Effector memory CD8-positive, alpha-beta T cell (primary cell): ENCODE measurements at regions not wholly inside any gene's neighbourhood (a gene's known extent, or its start where the extent isn't known, plus 50 kb on each side); places are given as distances from the start of the nearest gene placed in this dataset.

Experiments
- ATAC-seq: fragments of 150-1000 bp; cut with Tn5 transposase; replicated peaks from 2 replicates; pipeline ENCODE4 v1.10.0; 2021; ENCODE audit warnings: mild to moderate bottlenecking, moderate library complexity
- DNase-seq, 3 experiments: peaks; one replicate each; pipeline ENCODE4 v3.0.0; 2021
- H3K27ac Mint-ChIP-seq, 2 donors: one replicate each; pipeline ENCODE4 v1.8.0; 2022; ENCODE audit warnings: mild to moderate bottlenecking in 2 of 2, mixed read lengths in 2 of 2, moderate library complexity in 2 of 2
- H3K27me3 Mint-ChIP-seq, 2 donors: one replicate each; pipeline ENCODE4 v1.8.0; 2022; ENCODE audit warnings: mixed read lengths in 2 of 2
- H3K36me3 Mint-ChIP-seq: one replicate; pipeline ENCODE4 v1.8.0; 2022; ENCODE audit warnings: mild to moderate bottlenecking, moderate library complexity, mixed read lengths; ENCODE audit not compliant: insufficient read depth
- H3K4me1 Mint-ChIP-seq, 2 donors: one replicate each; pipeline ENCODE4 v1.8.0; 2022; ENCODE audit warnings: low read depth in 2 of 2, mixed read lengths in 2 of 2
- H3K4me3 Mint-ChIP-seq, 2 donors: one replicate each; pipeline ENCODE4 v1.8.0; 2022; ENCODE audit warnings: mild to moderate bottlenecking in 2 of 2, mixed read lengths in 2 of 2, moderate library complexity in 2 of 2
- H3K9me3 Mint-ChIP-seq, 2 donors: one replicate each; pipeline ENCODE4 v1.8.0; 2022; ENCODE audit warnings: mixed read lengths in 2 of 2

DNA sequence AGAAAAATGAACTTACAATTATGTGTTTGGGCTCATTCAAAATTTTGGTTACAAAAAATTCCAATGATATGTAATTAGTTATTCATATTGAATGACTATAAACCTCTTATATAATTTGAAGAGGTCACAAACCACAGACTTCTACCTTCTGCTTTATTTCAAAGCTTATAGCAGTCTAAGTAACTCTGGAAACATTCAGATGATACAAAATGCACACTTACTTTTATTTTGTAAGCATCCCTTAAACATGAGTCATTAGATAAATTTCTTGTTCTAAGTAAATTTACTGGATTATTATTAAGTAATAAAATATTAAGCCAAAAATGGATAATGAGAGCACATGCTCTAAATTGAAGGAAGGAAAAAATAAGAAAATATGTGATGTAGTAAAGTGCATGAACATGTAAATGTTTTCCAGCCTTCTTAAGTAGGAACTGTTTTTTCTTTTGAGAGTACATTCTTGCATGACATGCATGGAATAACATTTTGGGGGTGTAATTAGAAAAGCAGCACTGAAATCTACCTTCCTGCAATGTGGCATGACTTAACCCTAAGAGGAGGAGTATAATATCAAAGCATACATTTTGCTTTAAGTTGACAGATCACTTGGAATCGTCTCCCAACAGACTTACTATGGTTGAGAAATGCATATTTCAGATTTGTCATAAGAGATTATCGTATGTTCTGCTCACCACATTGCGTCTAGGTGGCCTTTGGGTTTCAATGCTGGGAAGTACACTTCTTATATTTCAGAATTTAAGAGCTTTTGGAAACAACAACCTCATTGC, 372.7 kb upstream of the HSF2 start:
- Mint-ChIP-seq H3K27me3 (no peaks in the 10 kb centered on the region), H3K4me3 (no peak overlapping the region), H3K27ac (no peak overlapping the region), H3K36me3 (no peaks in the 10 kb centered on the region), H3K4me1 (no peaks in the 10 kb centered on the region), H3K9me3 (no peaks in the 10 kb centered on the region)
- ATAC-seq (no peak), DNase-seq (no peak)

- Mint-ChIP-seq H3K4me3 (no peak overlapping the region), H3K27ac (no peak overlapping the region), H3K36me3 (no peaks in the 10 kb centered on the region), H3K27me3 (no peaks in the 10 kb centered on the region), H3K9me3 (no peaks in the 10 kb centered on the region), H3K4me1 (no peaks in the 10 kb centered on the region)
- no peak for DNase-seq
- ATAC-seq, result no peak
Measured at GRCh38 chr6:122028933-122029522, 370.4 kb upstream of the HSF2 start.

DNA sequence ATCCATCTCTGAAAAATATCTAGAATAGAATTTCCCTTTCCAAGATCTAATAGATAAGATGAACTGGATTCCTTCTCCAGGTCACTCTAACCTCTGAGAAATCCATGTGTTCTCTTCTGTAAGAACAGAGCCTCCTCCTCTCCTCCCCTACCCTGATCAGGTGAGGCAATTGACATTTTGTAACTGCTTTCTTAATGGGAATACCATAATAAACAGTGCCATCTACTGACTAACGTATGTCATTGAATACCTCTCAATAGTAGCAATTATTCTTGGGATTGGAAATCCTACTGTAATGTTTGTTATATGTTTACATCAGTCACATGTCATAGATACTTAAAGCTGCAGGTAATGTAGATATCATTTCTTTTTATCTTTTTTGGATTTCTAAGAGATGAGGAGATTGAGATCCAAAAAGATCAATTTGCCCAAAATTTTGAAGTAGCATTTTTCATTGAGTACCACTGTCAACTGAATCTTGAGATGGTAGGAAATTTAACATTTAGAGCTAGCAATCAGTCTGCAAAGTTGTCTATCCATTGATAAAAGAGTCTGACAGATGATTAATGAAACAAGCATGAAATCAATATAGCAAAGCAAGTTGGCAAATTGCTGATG, 365.8 kb upstream of the HSF2 start:
- H3K4me3 Mint-ChIP-seq, result no peak overlapping the region
- no peak for ATAC-seq
- no peak for DNase-seq

GRCh38 chr6:122035173-122035572, 364.3 kb upstream of the HSF2 start:
- ATAC-seq (no peak), DNase-seq (no peak)
- Mint-ChIP-seq H3K36me3 (no peaks in the 10 kb centered on the region), H3K4me3 (no peak overlapping the region), H3K4me1 (no peaks in the 10 kb centered on the region), H3K9me3 (no peaks in the 10 kb centered on the region), H3K27ac (no peak overlapping the region), H3K27me3 (no peaks in the 10 kb centered on the region)

More for the DNA sequence above, 365.8 kb upstream of the HSF2 start:
- no peaks in the 10 kb centered on the region for H3K36me3 Mint-ChIP-seq
- H3K4me1 Mint-ChIP-seq, result no peaks in the 10 kb centered on the region
- H3K27ac Mint-ChIP-seq, result no peak overlapping the region
- H3K9me3 Mint-ChIP-seq, result no peaks in the 10 kb centered on the region
- no peaks in the 10 kb centered on the region for H3K27me3 Mint-ChIP-seq

DNA sequence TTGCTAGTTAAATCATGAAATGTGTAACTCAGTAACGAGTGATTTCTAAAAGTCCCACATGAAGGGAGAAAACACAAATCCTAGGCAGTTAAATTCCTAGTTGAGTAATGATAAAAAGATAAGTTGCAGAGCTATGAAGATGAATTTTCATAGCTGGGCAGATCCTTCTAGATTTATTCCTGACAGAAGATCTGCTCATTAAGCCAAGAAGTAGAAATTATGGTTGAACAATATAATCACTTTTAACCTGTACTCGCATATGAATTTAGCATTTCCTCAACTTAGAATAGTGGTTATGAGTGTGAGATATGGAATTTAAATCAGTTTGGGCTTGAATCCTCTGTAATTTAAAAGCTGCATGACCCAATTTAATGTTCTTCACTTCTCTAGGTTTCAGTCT, 359.2 kb upstream of the HSF2 start:
- no peak for DNase-seq
- no peaks in the 10 kb centered on the region for H3K27me3 Mint-ChIP-seq
- no peak overlapping the region for H3K4me3 Mint-ChIP-seq
- H3K36me3 Mint-ChIP-seq, result no peaks in the 10 kb centered on the region
- ATAC-seq, result no peak
- peaks cover 0 to 2% of the 10 kb centered on the region in 2 donors for H3K9me3 Mint-ChIP-seq
- H3K4me1 Mint-ChIP-seq, result no peaks in the 10 kb centered on the region
- no peak overlapping the region for H3K27ac Mint-ChIP-seq

GRCh38 chr6:122042380-122042779, 357.1 kb upstream of the HSF2 start:
- Mint-ChIP-seq H3K36me3 (no peaks in the 10 kb centered on the region), H3K9me3 (peaks cover 0 to 4% of the 10 kb centered on the region in 2 donors), H3K4me3 (no peak overlapping the region), H3K4me1 (no peaks in the 10 kb centered on the region), H3K27ac (no peak overlapping the region), H3K27me3 (no peaks in the 10 kb centered on the region)
- no peak for DNase-seq
- ATAC-seq, result no peak

GRCh38 chr6:122042960-122043735, 356.3 kb upstream of the HSF2 start:
- no peaks in the 10 kb centered on the region for H3K36me3 Mint-ChIP-seq
- no peak overlapping the region for H3K27ac Mint-ChIP-seq
- ATAC-seq (no peak), DNase-seq (no peak)
- no peaks in the 10 kb centered on the region for H3K4me1 Mint-ChIP-seq
- H3K27me3 Mint-ChIP-seq, result no peaks in the 10 kb centered on the region
- no peak overlapping the region for H3K4me3 Mint-ChIP-seq
- H3K9me3 Mint-ChIP-seq, result peaks cover 0 to 4% of the 10 kb centered on the region in 2 donors

GRCh38 chr6:122048570-122048969, 350.9 kb upstream of the HSF2 start:
- Mint-ChIP-seq H3K36me3 (no peaks in the 10 kb centered on the region), H3K9me3 (peaks cover 0 to 4% of the 10 kb centered on the region in 2 donors), H3K27me3 (no peaks in the 10 kb centered on the region), H3K4me3 (no peak overlapping the region), H3K4me1 (no peaks in the 10 kb centered on the region), H3K27ac (no peak overlapping the region)
- DNase-seq, result no peak
- no peak for ATAC-seq

DNA sequence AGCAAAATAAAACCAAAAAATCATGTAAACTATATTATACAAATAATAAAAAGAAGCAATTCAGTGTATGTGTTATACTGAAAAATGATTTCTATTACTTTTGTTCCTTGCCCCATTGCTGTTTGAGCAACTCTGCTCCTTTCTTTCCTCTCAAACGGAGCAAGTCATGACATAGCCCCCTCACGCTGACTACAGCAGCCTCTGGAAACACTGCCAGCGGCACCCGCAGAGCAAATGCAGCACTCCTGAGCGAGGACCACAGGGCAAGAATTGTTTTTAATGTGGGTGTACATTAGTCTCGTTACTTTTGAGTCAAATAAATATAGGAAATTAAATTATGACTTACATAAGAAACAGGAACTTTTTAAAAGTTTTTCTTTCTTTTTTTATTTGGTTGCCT, 350.1 kb upstream of the HSF2 start:
- Mint-ChIP-seq H3K36me3 (no peaks in the 10 kb centered on the region), H3K4me1 (no peaks in the 10 kb centered on the region), H3K27me3 (no peaks in the 10 kb centered on the region), H3K4me3 (no peak overlapping the region), H3K27ac (no peak overlapping the region), H3K9me3 (peaks cover 0 to 4% of the 10 kb centered on the region in 2 donors)
- DNase-seq (no peak), ATAC-seq (no peak)

GRCh38 chr6:122050242-122050755, 349.2 kb upstream of the HSF2 start:
- no peak for DNase-seq
- ATAC-seq, result no peak
- H3K4me1 Mint-ChIP-seq, result no peaks in the 10 kb centered on the region
- H3K27ac Mint-ChIP-seq, result no peak overlapping the region
- peaks cover 0 to 2% of the 10 kb centered on the region in 2 donors for H3K9me3 Mint-ChIP-seq
- no peaks in the 10 kb centered on the region for H3K27me3 Mint-ChIP-seq
- H3K4me3 Mint-ChIP-seq, result no peak overlapping the region
- no peaks in the 10 kb centered on the region for H3K36me3 Mint-ChIP-seq

DNA sequence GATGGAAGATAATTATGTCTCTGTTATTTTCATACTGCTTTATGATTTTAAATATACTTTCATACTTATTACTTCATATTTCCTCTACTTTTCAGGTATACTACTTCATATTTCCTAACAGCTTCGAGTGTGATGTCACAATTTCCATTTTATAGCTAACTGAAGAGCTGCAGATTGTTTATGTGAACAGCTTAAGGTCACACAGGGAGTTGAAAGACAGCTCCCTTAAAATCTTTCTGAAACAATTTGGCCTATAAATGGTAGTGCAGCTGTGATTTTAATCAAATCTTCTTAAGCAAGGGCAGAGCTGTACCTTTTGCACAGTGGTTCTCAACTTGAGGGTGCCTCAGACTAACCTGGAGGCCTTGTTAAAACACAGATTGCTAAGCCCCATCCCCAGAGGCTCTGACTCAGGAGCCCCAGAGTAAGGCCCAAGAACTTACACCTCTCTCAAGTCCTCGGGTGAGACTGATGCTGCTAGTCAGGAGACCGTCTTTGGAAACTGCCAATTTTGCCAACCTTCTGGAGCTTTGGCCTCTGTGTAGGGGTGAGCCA, 347.0 kb upstream of the HSF2 start:
- Mint-ChIP-seq H3K4me1 (no peaks in the 10 kb centered on the region), H3K9me3 (no peaks in the 10 kb centered on the region), H3K27me3 (no peaks in the 10 kb centered on the region), H3K4me3 (no peak overlapping the region), H3K27ac (no peak overlapping the region), H3K36me3 (no peaks in the 10 kb centered on the region)
- DNase-seq (no peak), ATAC-seq (no peak)

- Mint-ChIP-seq H3K27me3 (no peaks in the 10 kb centered on the region), H3K4me1 (no peaks in the 10 kb centered on the region), H3K9me3 (peaks cover 2 to 9% of the 10 kb centered on the region in 2 donors), H3K36me3 (no peaks in the 10 kb centered on the region), H3K4me3 (no peak overlapping the region), H3K27ac (no peak overlapping the region)
- no peak for DNase-seq
- ATAC-seq, result no peak
Measured at GRCh38 chr6:122059918-122060317, 339.5 kb upstream of the HSF2 start.

- Mint-ChIP-seq H3K4me3 (no peak overlapping the region), H3K4me1 (no peaks in the 10 kb centered on the region), H3K27ac (no peak overlapping the region), H3K9me3 (peaks cover 2 to 9% of the 10 kb centered on the region in 2 donors), H3K36me3 (no peaks in the 10 kb centered on the region), H3K27me3 (no peaks in the 10 kb centered on the region)
- DNase-seq (no peak), ATAC-seq (no peak)
Measured at GRCh38 chr6:122061855-122062254, 337.6 kb upstream of the HSF2 start.
